SK-N-SH treated with all-trans-retinoic acid at 6 μM for 48 hours (cell line): ENCODE measurements at regions not wholly inside any gene's neighbourhood (a gene's known extent, or its start where the extent isn't known, plus 50 kb on each side); places are given as distances from the start of the nearest gene placed in this dataset.

Experiments
- ATAC-seq: fragments of 200-7000 bp; cut with Tn5 transposase; 3 replicates; pipeline ENCODE4 v1.9.1; 2020; ENCODE audit warnings: mild to moderate bottlenecking, moderate library complexity
- ARNTL ChIP-seq: fragments of 450-650 bp; formaldehyde crosslinking; IDR thresholded peaks from 2 replicates; pipeline ENCODE4 v1.5.0; 2020; ENCODE audit warnings: low read depth, mild to moderate bottlenecking, moderate library complexity, borderline replicate concordance
- BACH2 ChIP-seq: fragments of 250-450 bp; sonication (Bioruptor Pico); IDR thresholded peaks from 2 replicates; pipeline ENCODE4 v1.9.0; 2021; ENCODE audit warnings: mild to moderate bottlenecking, borderline replicate concordance
- CREB5 ChIP-seq: fragments of 250-450 bp; sonication (Bioruptor Pico); IDR thresholded peaks from 2 replicates; pipeline ENCODE4 v1.5.1; 2020; ENCODE audit warnings: low read depth, mild to moderate bottlenecking, moderate library complexity
- CSDC2 ChIP-seq: fragments of 250-450 bp; sonication (Bioruptor Pico); IDR thresholded peaks from 2 replicates; pipeline ENCODE4 v1.5.0; 2020; ENCODE audit warnings: mild to moderate bottlenecking, moderate library complexity
- CSRNP3 ChIP-seq: fragments of 250-450 bp; sonication (Bioruptor Pico); IDR thresholded peaks from 2 replicates; pipeline ENCODE4 v1.5.1; 2021; ENCODE audit warnings: mild to moderate bottlenecking, moderate library complexity
- ESRRG ChIP-seq: fragments of 250-450 bp; sonication (Bioruptor Pico); IDR thresholded peaks from 2 replicates; pipeline ENCODE4 v1.6.1; 2021; ENCODE audit warnings: mild to moderate bottlenecking
- GLIS3 ChIP-seq: fragments of 250-450 bp; sonication (Bioruptor Pico); IDR thresholded peaks from 2 replicates; pipeline ENCODE4 v1.5.0; 2020; ENCODE audit warnings: mild to moderate bottlenecking, moderate library complexity
- ISL1 ChIP-seq: fragments of 250-450 bp; sonication (Bioruptor Pico); IDR thresholded peaks from 2 replicates; pipeline ENCODE4 v2.1.2; 2022; ENCODE audit warnings: mild to moderate bottlenecking, moderate library complexity
- OSR1 ChIP-seq: fragments of 250-450 bp; sonication (Bioruptor Pico); IDR thresholded peaks from 2 replicates; pipeline ENCODE4 v1.8.0; 2022; ENCODE audit warnings: moderate library complexity, mild to moderate bottlenecking, inconsistent platforms
- PATZ1 ChIP-seq: fragments of 250-450 bp; sonication (Bioruptor Pico); IDR thresholded peaks from 2 replicates; pipeline ENCODE4 v1.8.0; 2020; ENCODE audit warnings: mild to moderate bottlenecking, moderate library complexity, borderline replicate concordance
- POU6F1 ChIP-seq: fragments of 250-450 bp; sonication (Bioruptor Pico); IDR thresholded peaks from 2 replicates; pipeline ENCODE4 v1.8.0; 2021; ENCODE audit warnings: low read depth, mild to moderate bottlenecking, moderate library complexity, borderline replicate concordance
- PPARA ChIP-seq: fragments of 250-450 bp; sonication (Bioruptor Pico); IDR thresholded peaks from 2 replicates; pipeline ENCODE4 v1.5.0; 2020; ENCODE audit warnings: mild to moderate bottlenecking, borderline replicate concordance
- SNAI2 ChIP-seq: fragments of 250-450 bp; sonication (Bioruptor Pico); IDR thresholded peaks from 2 replicates; pipeline ENCODE4 v1.5.0; 2020; ENCODE audit warnings: mild to moderate bottlenecking, moderate library complexity
- TCF4 ChIP-seq: fragments of 250-450 bp; sonication (Bioruptor Pico); IDR thresholded peaks from 2 replicates; pipeline ENCODE4 v1.8.0; 2021; ENCODE audit warnings: mild to moderate bottlenecking, moderate library complexity, borderline replicate concordance
- TOX ChIP-seq: fragments of 250-450 bp; sonication (Bioruptor Pico); IDR thresholded peaks from 2 replicates; pipeline ENCODE4 v1.8.0; 2021; ENCODE audit warnings: mild to moderate bottlenecking, moderate library complexity, borderline replicate concordance
- TSHZ2 ChIP-seq: fragments of 250-450 bp; sonication (Bioruptor Pico); IDR thresholded peaks from 2 replicates; pipeline ENCODE4 v1.5.0; 2020; ENCODE audit warnings: mild to moderate bottlenecking, moderate library complexity
- ZC3H10 ChIP-seq: fragments of 250-450 bp; sonication (Bioruptor Pico); IDR thresholded peaks from 2 replicates; pipeline ENCODE4 v1.5.1; 2021; ENCODE audit warnings: mild to moderate bottlenecking, moderate library complexity
- ZFP3 ChIP-seq: fragments of 250-450 bp; sonication (Bioruptor Pico); IDR thresholded peaks from 2 replicates; pipeline ENCODE4 v1.5.0; 2020; ENCODE audit warnings: mild to moderate bottlenecking, moderate library complexity
- ZFP30 ChIP-seq: fragments of 450-650 bp; formaldehyde crosslinking; IDR thresholded peaks from 2 replicates; pipeline ENCODE4 v1.5.0; 2022; ENCODE audit warnings: mild to moderate bottlenecking, moderate library complexity
- ZNF70 ChIP-seq: fragments of 450-650 bp; formaldehyde crosslinking; IDR thresholded peaks from 2 replicates; pipeline ENCODE4 v1.5.0; 2020; ENCODE audit warnings: mild to moderate bottlenecking, moderate library complexity
- ZNF8 ChIP-seq: fragments of 450-650 bp; formaldehyde crosslinking; IDR thresholded peaks from 2 replicates; pipeline ENCODE4 v1.5.0; 2020; ENCODE audit warnings: mild to moderate bottlenecking, moderate library complexity

GRCh38 chr7:79790656-79791262, 337.3 kb upstream of the MAGI2 start:
- ATAC-seq: no peak

GRCh38 chr7:79789584-79790345, 336.3 kb upstream of the MAGI2 start:
- peak; percentile 83 for ATAC-seq
- TF ChIP-seq ISL1 (CRISPR knock-in tag): 0 out of 2 replicates have a peak, but pooled peaks have one; percentile 39
- no peak for TF ChIP-seq PPARA (CRISPR knock-in tag)

More at GRCh38 chr7:79790656-79791262, 337.3 kb upstream of the MAGI2 start:
- TF ChIP-seq ZNF70 (CRISPR knock-in tag) (no peak), GLIS3 (CRISPR knock-in tag) (no peak), ISL1 (CRISPR knock-in tag) (no peak)

GRCh38 chr7:79787623-79788022, 334.2 kb upstream of the MAGI2 start:
- TF ChIP-seq TOX (CRISPR knock-in tag) (peak; percentile 95), GLIS3 (CRISPR knock-in tag) (no peak), SNAI2 (CRISPR knock-in tag) (no peak), CSDC2 (no peak), ZNF8 (no peak), ARNTL (no peak), ISL1 (CRISPR knock-in tag) (peak; percentile 53; the same call in 1 of the 2 replicates), BACH2 (CRISPR knock-in tag) (no peak), POU6F1 (peak; percentile 38; the same call in 1 of the 2 replicates), ESRRG (CRISPR knock-in tag) (no peak), TSHZ2 (no peak), ZC3H10 (CRISPR knock-in tag) (peak; percentile 74), OSR1 (CRISPR knock-in tag) (no peak), CSRNP3 (no peak), ZFP3 (CRISPR knock-in tag) (no peak), ZFP30 (CRISPR knock-in tag) (no peak)
- TF ChIP-seq, all 23 proteins: peak for 4
- peak; percentile 71 for ATAC-seq

- ATAC-seq: peak; percentile 59
Observed at GRCh38 chr7:79787096-79787495, 333.6 kb upstream of the MAGI2 start.

GRCh38 chr7:79786187-79786586, 332.7 kb upstream of the MAGI2 start:
- ATAC-seq: no peak
- TF ChIP-seq ISL1 (CRISPR knock-in tag) (no peak), TCF4 (CRISPR knock-in tag) (no peak), TOX (CRISPR knock-in tag) (no peak), ZC3H10 (CRISPR knock-in tag) (no peak), ZNF8 (no peak), PATZ1 (CRISPR knock-in tag) (no peak), ZFP3 (CRISPR knock-in tag) (no peak), OSR1 (CRISPR knock-in tag) (no peak), PPARA (CRISPR knock-in tag) (no peak), SNAI2 (CRISPR knock-in tag) (no peak), TSHZ2 (no peak), ZNF70 (CRISPR knock-in tag) (no peak), CREB5 (CRISPR knock-in tag) (no peak), ZFP30 (CRISPR knock-in tag) (no peak)

More at GRCh38 chr7:79787096-79787495, 333.6 kb upstream of the MAGI2 start:
- TF ChIP-seq CSDC2 (no peak), SNAI2 (CRISPR knock-in tag) (no peak)
- TF ChIP-seq, all 23 proteins: peak for 0
